Glutamatergic neuron (in vitro differentiated cells): ENCODE measurements at regions not wholly inside any gene's neighbourhood (a gene's known extent, or its start where the extent isn't known, plus 50 kb on each side); places are given as distances from the start of the nearest gene placed in this dataset.

Source experiments
- DNase-seq: peaks from one replicate; pipeline ENCODE4 v3.0.0; 2022
- H3K27ac Mint-ChIP-seq: one replicate; pipeline ENCODE4 v1.8.0; 2020; ENCODE audit warnings: mild to moderate bottlenecking, mixed read lengths, inconsistent platforms; ENCODE audit not compliant: unreplicated experiment
- H3K27me3 Mint-ChIP-seq: one replicate; pipeline ENCODE4 v1.8.0; 2020; ENCODE audit warnings: mild to moderate bottlenecking, moderate library complexity, mixed read lengths, inconsistent platforms; ENCODE audit not compliant: unreplicated experiment
- H3K36me3 Mint-ChIP-seq: one replicate; pipeline ENCODE4 v1.8.0; 2020; ENCODE audit warnings: mild to moderate bottlenecking, mixed read lengths, inconsistent platforms; ENCODE audit not compliant: unreplicated experiment
- H3K4me1 Mint-ChIP-seq: one replicate; pipeline ENCODE4 v1.8.0; 2020; ENCODE audit warnings: mild to moderate bottlenecking, low read depth, mixed read lengths, inconsistent platforms; ENCODE audit not compliant: unreplicated experiment
- H3K4me3 Mint-ChIP-seq: one replicate; pipeline ENCODE4 v1.8.0; 2020; ENCODE audit warnings: mild to moderate bottlenecking, mixed read lengths, inconsistent platforms; ENCODE audit not compliant: unreplicated experiment
- H3K9me3 Mint-ChIP-seq: one replicate; pipeline ENCODE4 v1.8.0; 2020; ENCODE audit warnings: mild to moderate bottlenecking, moderate library complexity, mixed read lengths, inconsistent platforms; ENCODE audit not compliant: unreplicated experiment
- TF ChIP-seq, protein P1 (sequence below): fragments of 200-600 bp; sonication (generic); IDR thresholded peaks from one replicate; pipeline ENCODE4 v1.5.0; 2021; ENCODE audit not compliant: partially characterized antibody, unreplicated experiment

DNA sequence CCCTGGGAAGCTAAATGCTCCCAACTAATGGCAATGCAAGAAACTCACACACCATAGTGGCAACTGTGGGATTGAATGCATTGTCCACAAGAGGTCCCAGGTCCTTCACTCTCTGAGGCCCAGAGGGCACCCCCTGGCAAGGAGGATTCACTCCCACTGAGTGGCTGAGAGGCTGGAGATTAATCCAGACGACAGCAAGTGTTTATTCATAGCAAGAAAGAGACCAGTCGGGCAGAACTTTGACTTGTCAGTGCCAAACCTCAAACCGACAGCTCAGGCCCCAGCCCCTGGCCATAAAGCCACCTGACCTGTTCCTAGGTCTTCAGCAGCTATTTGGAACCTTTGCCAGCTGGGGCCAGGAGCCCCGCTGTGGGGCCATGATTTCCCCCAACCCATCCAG is 54.5 kb upstream of the MPEG1 start:
- Mint-ChIP-seq H3K4me3 (no peak overlapping the region), H3K4me1 (no peaks in the 10 kb centered on the region), H3K27ac (no peak overlapping the region), H3K27me3 (peaks cover 2% of the 10 kb centered on the region), H3K9me3 (peaks cover 3% of the 10 kb centered on the region), H3K36me3 (no peaks in the 10 kb centered on the region)
- no peak for DNase-seq
- TF ChIP-seq, protein P1, sequence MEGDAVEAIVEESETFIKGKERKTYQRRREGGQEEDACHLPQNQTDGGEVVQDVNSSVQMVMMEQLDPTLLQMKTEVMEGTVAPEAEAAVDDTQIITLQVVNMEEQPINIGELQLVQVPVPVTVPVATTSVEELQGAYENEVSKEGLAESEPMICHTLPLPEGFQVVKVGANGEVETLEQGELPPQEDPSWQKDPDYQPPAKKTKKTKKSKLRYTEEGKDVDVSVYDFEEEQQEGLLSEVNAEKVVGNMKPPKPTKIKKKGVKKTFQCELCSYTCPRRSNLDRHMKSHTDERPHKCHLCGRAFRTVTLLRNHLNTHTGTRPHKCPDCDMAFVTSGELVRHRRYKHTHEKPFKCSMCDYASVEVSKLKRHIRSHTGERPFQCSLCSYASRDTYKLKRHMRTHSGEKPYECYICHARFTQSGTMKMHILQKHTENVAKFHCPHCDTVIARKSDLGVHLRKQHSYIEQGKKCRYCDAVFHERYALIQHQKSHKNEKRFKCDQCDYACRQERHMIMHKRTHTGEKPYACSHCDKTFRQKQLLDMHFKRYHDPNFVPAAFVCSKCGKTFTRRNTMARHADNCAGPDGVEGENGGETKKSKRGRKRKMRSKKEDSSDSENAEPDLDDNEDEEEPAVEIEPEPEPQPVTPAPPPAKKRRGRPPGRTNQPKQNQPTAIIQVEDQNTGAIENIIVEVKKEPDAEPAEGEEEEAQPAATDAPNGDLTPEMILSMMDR: no peak

DNA sequence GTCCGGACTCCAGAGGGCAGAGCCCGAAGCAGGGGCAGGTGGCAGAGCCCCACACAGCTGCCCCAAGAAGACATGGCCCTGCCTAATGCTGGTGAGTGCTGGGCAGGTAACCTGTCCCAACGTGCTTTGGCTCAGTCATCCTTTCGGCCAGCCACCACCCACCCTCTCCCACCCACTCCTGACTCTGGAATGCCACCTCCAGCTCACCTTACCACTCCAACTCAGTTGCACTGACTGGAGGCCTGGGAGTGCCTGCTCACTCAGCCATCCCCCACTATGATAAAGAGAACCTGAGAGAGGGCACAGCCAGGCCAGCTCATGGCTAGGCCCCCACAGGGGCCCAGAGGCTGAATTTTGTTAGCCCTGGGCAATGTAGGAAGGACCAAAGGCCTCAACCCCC is 53.8 kb upstream of the MPEG1 start:
- no peak overlapping the region for H3K27ac Mint-ChIP-seq
- no peaks in the 10 kb centered on the region for H3K4me1 Mint-ChIP-seq
- peaks cover 2% of the 10 kb centered on the region for H3K27me3 Mint-ChIP-seq

DNA sequence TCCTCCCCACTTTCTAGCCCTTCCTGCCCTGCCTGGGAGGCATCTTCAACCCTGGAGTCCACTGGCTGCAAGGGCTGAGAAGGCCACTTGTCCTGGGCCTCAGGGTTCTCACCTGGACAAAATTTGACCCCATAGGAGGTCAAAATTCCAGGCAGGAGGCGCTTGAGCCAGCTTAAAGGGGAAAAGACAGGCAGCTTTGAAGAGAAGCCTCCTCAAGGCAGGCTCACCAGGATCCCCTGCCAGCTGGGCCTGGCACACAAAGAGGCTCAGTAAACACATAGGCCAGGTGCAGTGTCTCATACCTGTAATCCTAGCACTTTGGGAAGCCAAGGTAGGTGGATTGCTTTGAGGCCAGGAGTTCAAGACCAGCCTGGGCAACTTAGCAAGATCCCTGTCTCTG is 53.0 kb upstream of the MPEG1 start:
- DNase-seq: no peak
- TF ChIP-seq, protein P1: no peak
- H3K9me3 Mint-ChIP-seq: peaks cover 3% of the 10 kb centered on the region
- H3K27ac Mint-ChIP-seq: no peak overlapping the region
- H3K36me3 Mint-ChIP-seq: no peaks in the 10 kb centered on the region
- H3K4me3 Mint-ChIP-seq: no peak overlapping the region
- H3K4me1 Mint-ChIP-seq: no peaks in the 10 kb centered on the region
- peaks cover 2% of the 10 kb centered on the region for H3K27me3 Mint-ChIP-seq

More for the DNA sequence above, 53.8 kb upstream of the MPEG1 start:
- no peaks in the 10 kb centered on the region for H3K36me3 Mint-ChIP-seq
- H3K9me3 Mint-ChIP-seq: peaks cover 3% of the 10 kb centered on the region
- TF ChIP-seq, protein P1: no peak
- H3K4me3 Mint-ChIP-seq: no peak overlapping the region
- DNase-seq: no peak

DNA sequence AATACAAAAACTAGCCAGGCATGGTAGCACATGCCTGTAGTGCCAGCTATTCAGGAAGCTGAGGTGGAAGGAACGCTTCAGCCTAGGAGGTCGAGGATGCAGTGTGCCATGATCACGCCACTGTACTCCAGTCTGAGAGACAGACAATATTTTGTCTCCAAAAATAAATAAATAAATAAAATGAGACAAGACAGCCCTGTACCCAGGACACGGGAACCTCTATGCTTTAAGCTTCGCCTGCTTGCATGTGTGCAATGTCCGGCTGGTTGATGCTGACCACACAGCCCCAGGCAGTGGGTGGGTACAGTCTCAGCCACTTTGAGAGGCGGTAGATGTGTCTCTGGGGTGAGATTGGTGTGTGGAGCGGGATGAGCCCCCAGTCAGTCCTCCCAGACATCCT is 52.0 kb upstream of the MPEG1 start:
- TF ChIP-seq, protein P1: no peak
- Mint-ChIP-seq H3K27me3 (peaks cover 2% of the 10 kb centered on the region), H3K9me3 (peaks cover 3% of the 10 kb centered on the region), H3K36me3 (no peaks in the 10 kb centered on the region), H3K4me1 (no peaks in the 10 kb centered on the region), H3K4me3 (no peak overlapping the region), H3K27ac (no peak overlapping the region)
- no peak for DNase-seq

DNA sequence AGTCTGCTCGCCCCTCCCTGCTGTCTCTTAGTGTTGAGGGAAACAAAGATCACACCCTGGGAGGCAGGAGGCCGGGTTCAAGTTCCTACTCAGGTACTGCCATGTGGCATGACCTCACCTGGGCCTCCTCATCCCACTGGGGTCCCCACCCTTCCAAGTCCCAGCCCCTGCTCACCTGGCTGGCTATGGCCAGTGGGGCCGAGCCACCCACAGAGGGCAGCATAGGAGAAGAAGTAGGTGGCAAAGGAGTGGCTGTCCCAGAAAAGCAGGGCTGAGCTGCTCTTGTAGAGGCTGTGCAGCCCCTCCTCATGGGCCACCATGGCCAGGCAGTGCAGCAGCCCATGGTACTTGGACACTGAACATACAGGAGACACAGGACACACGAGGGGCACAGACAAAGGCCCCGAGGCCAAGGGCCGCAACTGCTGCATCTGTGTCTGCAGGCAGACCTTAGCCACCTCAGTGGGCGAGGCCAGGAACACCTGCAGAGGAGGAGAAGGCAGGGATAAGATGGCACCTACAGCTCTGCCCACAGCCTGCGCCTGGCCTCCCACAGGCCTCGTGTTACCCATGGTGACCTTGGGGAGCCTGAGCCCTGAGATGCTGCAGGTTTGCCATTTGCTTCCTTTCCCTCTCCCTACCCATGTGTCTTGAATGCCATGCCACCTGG is 50.6 kb upstream of the MPEG1 start:
- H3K27me3 Mint-ChIP-seq: no peaks in the 10 kb centered on the region
- no peak for DNase-seq
- H3K9me3 Mint-ChIP-seq: peaks cover 3% of the 10 kb centered on the region
- no peaks in the 10 kb centered on the region for H3K4me1 Mint-ChIP-seq
- H3K27ac Mint-ChIP-seq: no peak overlapping the region
- H3K36me3 Mint-ChIP-seq: no peaks in the 10 kb centered on the region
- TF ChIP-seq, protein P1: no peak
- no peak overlapping the region for H3K4me3 Mint-ChIP-seq
